ENCODE measurements at regions not wholly inside any gene's neighbourhood (a gene's known extent, or its start where the extent isn't known, plus 50 kb on each side); places are given as distances from the start of the nearest gene placed in this dataset.
A peak's percentile ranks its signal among the peaks of the same experiment; 100 is the strongest.

- peak; percentile 83 for DNase-seq (ENCODE audit: low read depth)
- no peak overlapping the region for H3K4me3 ChIP-seq (ENCODE audit: low read length)
- no peak for TF ChIP-seq CTCF (IDR thresholded peaks at IDR 0.05; ENCODE audit: insufficient read depth, low read depth, low read length, missing control alignments)
These were observed 63.4 kb downstream of the CLDN34 start for GRCh38 chrX:10030570-10030969.

GRCh38 chrX:10031746-10032145 is 64.6 kb downstream of the CLDN34 start:
- DNase-seq (ENCODE audit: low read depth), result no peak
- H3K4me3 ChIP-seq (ENCODE audit: low read length), result no peak overlapping the region

GRCh38 chrX:10032147-10032546 is 65.0 kb downstream of the CLDN34 start:
- H3K4me3 ChIP-seq (ENCODE audit: low read length), result no peak overlapping the region
- no peak for DNase-seq (ENCODE audit: low read depth)
- no peak for TF ChIP-seq CTCF (IDR thresholded peaks at IDR 0.05; ENCODE audit: insufficient read depth, low read depth, low read length, missing control alignments)

More at GRCh38 chrX:10031746-10032145, 64.6 kb downstream of the CLDN34 start:
- TF ChIP-seq CTCF (IDR thresholded peaks at IDR 0.05; ENCODE audit: insufficient read depth, low read depth, low read length, missing control alignments), result no peak

- TF ChIP-seq CTCF (IDR thresholded peaks at IDR 0.05; ENCODE audit: insufficient read depth, low read depth, low read length, missing control alignments), result no peak
- no peak overlapping the region for H3K4me3 ChIP-seq (ENCODE audit: low read length)
- DNase-seq (ENCODE audit: low read depth), result peak; percentile 51
These were observed 66.3 kb downstream of the CLDN34 start for GRCh38 chrX:10033375-10034007.

GRCh38 chrX:10034740-10035260 is 67.6 kb downstream of the CLDN34 start:
- no peak overlapping the region for H3K4me3 ChIP-seq (ENCODE audit: low read length)
- no peak for DNase-seq (ENCODE audit: low read depth)
- TF ChIP-seq CTCF (IDR thresholded peaks at IDR 0.05; ENCODE audit: insufficient read depth, low read depth, low read length, missing control alignments), result no peak

- TF ChIP-seq CTCF (IDR thresholded peaks at IDR 0.05; ENCODE audit: insufficient read depth, low read depth, low read length, missing control alignments), result no peak
- no peak overlapping the region for H3K4me3 ChIP-seq (ENCODE audit: low read length)
- no peak for DNase-seq (ENCODE audit: low read depth)
These were observed 71.4 kb downstream of the CLDN34 start for GRCh38 chrX:10038585-10038984.
